Transverse colon (tissue), 4 donors: ENCODE measurements at regions not wholly inside any gene's neighbourhood (a gene's known extent, or its start where the extent isn't known, plus 50 kb on each side); places are given as distances from the start of the nearest gene placed in this dataset.

Experiments used
- CTCF ChIP-seq, 5 experiments: fragments of 200-600 bp in 3 of 5; fragments of 450-650 bp in 2 of 5; sonication (generic) in 3 of 5; IDR thresholded peaks; 1 replicate in 2 of 5; 2 replicates in 3 of 5; pipeline ENCODE4 v1.5.1; 2016 to 2017; ENCODE audit warnings: antibody characterized with exemption in 5 of 5, inconsistent platforms in 3 of 5, mild to moderate bottlenecking in 2 of 5, moderate library complexity in 1 of 5
- EP300 ChIP-seq: sonication (generic); formaldehyde crosslinking; IDR thresholded peaks from one replicate; pipeline ENCODE4 v1.6.1; 2017; ENCODE audit warnings: antibody characterized with exemption, low read depth
- POLR2A ChIP-seq: fragments of 450-650 bp; IDR thresholded peaks from one replicate; pipeline ENCODE4 v1.6.1; 2016; ENCODE audit warnings: antibody characterized with exemption, mild to moderate bottlenecking, moderate library complexity
- POLR2AphosphoS5 ChIP-seq, 3 donors: sonication (generic); formaldehyde crosslinking; IDR thresholded peaks; one replicate each; pipeline ENCODE4 v1.6.1; 2016; ENCODE audit warnings: antibody characterized with exemption in 3 of 3

- TF ChIP-seq CTCF (IDR thresholded peaks at IDR 0.05) (no peak), POLR2A (no peak), EP300 (no peak), POLR2AphosphoS5 (IDR thresholded peaks at IDR 0.05) (no peak)
Observed at GRCh38 chr3:190229632-190230424, 92.4 kb downstream of the CLDN1 start.
